Activated B cell treated with CpG ODN at 0.5 μM for 24 hours (primary cell): ENCODE measurements at regions not wholly inside any gene's neighbourhood (a gene's known extent, or its start where the extent isn't known, plus 50 kb on each side); places are given as distances from the start of the nearest gene placed in this dataset.

ENCODE experiments used
- ATAC-seq: fragments of 200-7000 bp; cut with Tn5 transposase; one replicate; pipeline ENCODE4 v1.10.0; 2021; ENCODE audit warnings: low read depth, mild to moderate bottlenecking, moderate library complexity
- CTCF ChIA-PET: fragments of 350-600 bp; sonication (Branson Sonifier 250); formaldehyde crosslinking; loops from one replicate; lab custom pipeline; 2021; ENCODE audit warnings: antibody characterized with exemption; lab: Charles Lee
- POLR2A ChIA-PET: fragments of 350-600 bp; sonication (Branson Sonifier 250); formaldehyde crosslinking; loops from one replicate; lab custom pipeline; 2021; ENCODE audit warnings: antibody characterized with exemption; lab: Charles Lee
- DNase-seq: peaks from one replicate; pipeline ENCODE4 v3.0.0; 2022
- H3K27ac Mint-ChIP-seq: one replicate; pipeline ENCODE4 v1.8.0; 2020; ENCODE audit warnings: mixed read lengths
- H3K27me3 Mint-ChIP-seq: one replicate; pipeline ENCODE4 v1.8.0; 2021; ENCODE audit warnings: mixed read lengths
- H3K36me3 Mint-ChIP-seq: one replicate; pipeline ENCODE4 v1.8.0; 2021; ENCODE audit warnings: low read depth, mixed read lengths
- H3K4me1 Mint-ChIP-seq: one replicate; pipeline ENCODE4 v1.8.0; 2021; ENCODE audit warnings: mixed read lengths
- H3K4me3 Mint-ChIP-seq: one replicate; pipeline ENCODE4 v1.8.0; 2020; ENCODE audit warnings: mild to moderate bottlenecking, mixed read lengths
- H3K9me3 Mint-ChIP-seq: one replicate; pipeline ENCODE4 v1.8.0; 2020; ENCODE audit warnings: mixed read lengths
- intact Hi-C: fragments of 100-400 bp; cut with micrococcal nuclease; formaldehyde crosslinking; loops from one replicate; pipeline ENCODE4 v1.15.1; 2024
- TF ChIP-seq, protein P1 (sequence below): fragments of 200-600 bp; IDR thresholded peaks from one replicate; pipeline ENCODE4 v1.8.0; 2022; ENCODE audit warnings: antibody characterized with exemption, mild to moderate bottlenecking

DNA sequence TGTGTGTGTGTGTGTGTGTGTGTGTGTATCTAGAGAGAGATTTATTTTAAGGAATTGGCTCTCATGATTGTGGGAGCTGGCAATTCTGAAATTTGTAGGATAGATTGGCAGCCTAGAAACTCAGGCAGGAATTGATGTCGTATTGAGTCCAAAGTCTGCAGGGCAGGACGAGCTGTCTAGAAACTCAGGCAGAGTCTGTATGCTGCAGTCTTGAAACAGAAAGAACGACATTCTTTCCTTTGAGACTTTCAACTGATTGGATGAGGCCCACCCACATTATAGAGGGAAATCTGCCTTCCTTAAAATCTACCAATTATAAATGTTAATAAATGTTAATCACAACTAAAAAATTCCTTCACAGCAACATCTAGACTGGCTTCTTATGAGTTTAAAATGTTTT is 436.6 kb upstream of the FANCL start:
- H3K9me3 Mint-ChIP-seq, result no peaks in the 10 kb centered on the region
- intact Hi-C loops, result no loop called here
- H3K4me3 Mint-ChIP-seq, result no peak overlapping the region
- ChIA-PET CTCF (no interaction called here), POLR2A (no interaction called here)
- DNase-seq, result no peak
- no peak overlapping the region for H3K27ac Mint-ChIP-seq
- ATAC-seq, result no peak
- no peaks in the 10 kb centered on the region for H3K36me3 Mint-ChIP-seq
- TF ChIP-seq, protein P1, sequence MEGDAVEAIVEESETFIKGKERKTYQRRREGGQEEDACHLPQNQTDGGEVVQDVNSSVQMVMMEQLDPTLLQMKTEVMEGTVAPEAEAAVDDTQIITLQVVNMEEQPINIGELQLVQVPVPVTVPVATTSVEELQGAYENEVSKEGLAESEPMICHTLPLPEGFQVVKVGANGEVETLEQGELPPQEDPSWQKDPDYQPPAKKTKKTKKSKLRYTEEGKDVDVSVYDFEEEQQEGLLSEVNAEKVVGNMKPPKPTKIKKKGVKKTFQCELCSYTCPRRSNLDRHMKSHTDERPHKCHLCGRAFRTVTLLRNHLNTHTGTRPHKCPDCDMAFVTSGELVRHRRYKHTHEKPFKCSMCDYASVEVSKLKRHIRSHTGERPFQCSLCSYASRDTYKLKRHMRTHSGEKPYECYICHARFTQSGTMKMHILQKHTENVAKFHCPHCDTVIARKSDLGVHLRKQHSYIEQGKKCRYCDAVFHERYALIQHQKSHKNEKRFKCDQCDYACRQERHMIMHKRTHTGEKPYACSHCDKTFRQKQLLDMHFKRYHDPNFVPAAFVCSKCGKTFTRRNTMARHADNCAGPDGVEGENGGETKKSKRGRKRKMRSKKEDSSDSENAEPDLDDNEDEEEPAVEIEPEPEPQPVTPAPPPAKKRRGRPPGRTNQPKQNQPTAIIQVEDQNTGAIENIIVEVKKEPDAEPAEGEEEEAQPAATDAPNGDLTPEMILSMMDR, result no peak
- H3K27me3 Mint-ChIP-seq, result no peaks in the 10 kb centered on the region
- no peaks in the 10 kb centered on the region for H3K4me1 Mint-ChIP-seq

DNA sequence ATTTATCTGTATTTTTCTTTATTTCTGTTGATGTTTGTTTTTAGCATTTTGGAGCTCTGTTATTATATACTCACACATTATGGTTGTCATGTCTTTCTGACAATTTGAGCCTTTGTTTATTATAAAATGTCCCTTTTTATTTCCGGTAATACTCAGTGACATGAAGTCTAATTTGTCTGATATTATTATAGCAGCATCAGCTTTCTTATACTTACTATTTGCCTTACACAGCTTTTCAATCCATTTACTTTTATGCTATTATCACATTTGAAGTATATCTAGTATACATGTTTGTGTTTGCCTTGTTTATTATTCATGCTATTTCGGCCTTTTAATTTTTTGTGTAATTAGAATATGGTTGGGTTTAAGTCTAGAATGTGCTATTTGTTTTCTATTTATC is 430.6 kb upstream of the FANCL start:
- Mint-ChIP-seq H3K4me3 (no peak overlapping the region), H3K4me1 (no peaks in the 10 kb centered on the region), H3K27me3 (no peaks in the 10 kb centered on the region), H3K36me3 (no peaks in the 10 kb centered on the region), H3K27ac (no peak overlapping the region), H3K9me3 (no peaks in the 10 kb centered on the region)
- POLR2A ChIA-PET, result no interaction called here
- TF ChIP-seq, protein P1, result no peak
- DNase-seq (no peak), ATAC-seq (no peak)
- intact Hi-C loops, result no loop called here
- CTCF ChIA-PET, result no interaction called here

DNA sequence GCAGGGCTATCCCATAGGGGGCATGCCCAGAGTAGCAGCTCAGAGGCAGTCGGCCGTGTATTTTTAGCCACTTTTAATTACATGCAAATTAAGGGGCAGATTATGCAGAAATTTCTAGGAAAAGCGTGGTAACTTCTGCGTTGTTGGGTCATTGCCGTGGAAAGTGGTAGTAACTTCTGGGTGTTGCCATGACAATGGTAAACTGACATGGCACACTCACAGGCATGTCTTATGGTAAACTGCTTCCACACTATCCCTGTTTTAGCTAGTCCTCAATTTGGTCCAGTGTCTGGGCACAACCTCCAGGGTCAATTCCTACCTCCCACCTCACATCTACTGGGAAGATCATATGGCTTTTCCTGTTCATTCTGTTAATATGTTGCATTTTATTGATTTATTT is 428.9 kb upstream of the FANCL start:
- intact Hi-C loops, result no loop called here
- Mint-ChIP-seq H3K4me3 (no peak overlapping the region), H3K27ac (no peak overlapping the region), H3K27me3 (no peaks in the 10 kb centered on the region), H3K36me3 (no peaks in the 10 kb centered on the region), H3K9me3 (no peaks in the 10 kb centered on the region), H3K4me1 (no peaks in the 10 kb centered on the region)
- TF ChIP-seq, protein P1, result no peak
- CTCF ChIA-PET, result no interaction called here
- ATAC-seq, result no peak
- DNase-seq, result no peak
- POLR2A ChIA-PET, result no interaction called here

DNA sequence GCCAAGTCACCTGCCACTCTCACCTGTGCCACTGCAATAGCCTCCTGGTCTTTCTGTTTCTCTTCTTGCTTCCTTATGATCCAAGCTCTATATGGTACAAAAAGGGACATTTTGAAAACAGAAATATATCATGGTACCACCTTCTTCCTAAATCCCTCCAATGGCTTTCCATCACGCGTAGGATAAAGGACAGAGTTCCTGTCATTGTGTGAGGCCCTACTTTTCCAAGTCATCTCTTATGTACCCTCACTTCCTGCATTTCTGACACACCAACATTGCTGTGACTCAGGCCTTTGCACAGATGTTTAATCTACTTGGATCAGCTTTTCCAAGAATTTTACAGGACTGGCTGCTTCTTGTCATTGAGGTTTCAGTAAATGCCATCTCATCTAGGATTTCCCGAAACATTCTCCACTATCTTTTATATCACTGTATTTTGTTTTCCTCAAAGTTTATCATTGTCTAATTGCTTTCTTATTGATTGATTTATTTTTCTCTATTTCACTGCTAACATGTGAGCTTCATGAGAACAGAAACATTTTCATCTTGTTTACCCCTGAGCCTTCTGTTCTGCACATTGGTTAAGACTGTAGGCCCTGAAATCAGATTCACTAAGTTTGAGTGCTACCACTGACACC is 426.1 kb upstream of the FANCL start:
- Mint-ChIP-seq H3K9me3 (no peaks in the 10 kb centered on the region), H3K4me1 (no peaks in the 10 kb centered on the region), H3K27me3 (peaks cover 2% of the 10 kb centered on the region), H3K27ac (no peak overlapping the region), H3K4me3 (no peak overlapping the region), H3K36me3 (no peaks in the 10 kb centered on the region)
- DNase-seq, result no peak
- TF ChIP-seq, protein P1, result no peak
- ATAC-seq, result no peak
- ChIA-PET CTCF (no interaction called here), POLR2A (no interaction called here)
- intact Hi-C loops, result no loop called here

DNA sequence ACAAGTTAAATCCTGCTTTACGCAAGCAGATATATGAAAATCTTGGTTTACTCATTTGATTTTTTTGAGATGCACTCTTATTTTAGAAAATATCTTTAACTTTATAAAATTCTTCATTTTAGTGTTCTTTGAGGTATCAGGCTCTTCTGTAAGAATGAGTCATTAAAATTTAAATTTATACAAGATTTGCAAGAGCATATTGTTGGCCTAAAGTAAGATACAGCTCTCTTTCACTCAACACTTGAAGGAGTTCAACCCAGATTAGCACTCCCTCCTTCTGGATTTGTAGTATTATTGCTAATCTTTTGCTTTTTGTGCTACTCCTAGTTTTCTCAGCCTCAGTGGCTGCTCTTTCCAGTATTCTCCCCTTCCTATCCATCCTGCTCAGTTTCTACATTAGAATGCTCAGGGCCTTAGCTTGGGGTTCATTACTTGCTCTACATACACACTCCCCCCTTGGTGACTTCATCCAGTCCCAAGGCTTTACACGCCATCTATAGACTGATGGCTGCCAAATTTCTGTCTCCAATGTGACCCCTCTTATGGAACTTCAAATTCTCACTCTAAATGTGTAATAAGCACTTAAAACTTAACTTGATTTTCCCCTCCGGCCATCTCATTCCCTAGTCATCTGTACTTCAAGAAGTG is 425.3 kb upstream of the FANCL start:
- Mint-ChIP-seq H3K4me3 (no peak overlapping the region), H3K9me3 (no peaks in the 10 kb centered on the region), H3K27me3 (peaks cover 2% of the 10 kb centered on the region), H3K4me1 (no peaks in the 10 kb centered on the region), H3K36me3 (no peaks in the 10 kb centered on the region), H3K27ac (no peak overlapping the region)
- DNase-seq (no peak), ATAC-seq (no peak)
- TF ChIP-seq, protein P1, result no peak
- CTCF ChIA-PET, result no interaction called here
- POLR2A ChIA-PET, result no interaction called here
- intact Hi-C loops, result no loop called here
